ENCODE measurements at regions not wholly inside any gene's neighbourhood (a gene's known extent, or its start where the extent isn't known, plus 50 kb on each side); places are given as distances from the start of the nearest gene placed in this dataset.
A peak's percentile ranks its signal among the peaks of the same experiment; 100 is the strongest.
"Not testable (repeated sequence)": the region's sequence is repeated elsewhere in the genome, so short reads cannot be mapped to it uniquely, and the experiment has no call there.

GRCh38 chr10:59975918-59976317, 69.6 kb upstream of the CCDC6 start:
- FAIRE-seq; DNase-seq; H3K4me3 ChIP-seq; H3K27me3 ChIP-seq; H3K4me1 ChIP-seq; H3K27ac ChIP-seq; H3K9me3 ChIP-seq; H3K36me3 ChIP-seq; ATAC-seq; intact Hi-C loops (cut with DNase I): not testable (repeated sequence)
- 96 to 100% methylated on average over 1 of the region's 1 CpG for WGBS, 2 donors

GRCh38 chr10:59971915-59972314, 65.6 kb upstream of the CCDC6 start:
- Histone ChIP-seq H3K27me3 (no peaks in the 10 kb centered on the region), H3K9me3 (no peaks in the 10 kb centered on the region), H3K27ac (peak overlapping the region in 3 of 4 donors; percentile 15 to 79 (median 42)), H3K4me1 (peaks cover 0 to 4% (median 0%) of the 10 kb centered on the region in 3 donors), H3K36me3 (no peaks in the 10 kb centered on the region), H3K4me3 (no peak overlapping the region)
- peak in 3 of 6 donors; percentile 19 to 59 (median 41) for DNase-seq
- no peak for FAIRE-seq
- 0 to 8% methylated on average over 1 of the region's 1 CpG for WGBS, 2 donors
- TF ChIP-seq CTCF (IDR thresholded peaks at IDR 0.05) = no peak
- ATAC-seq = peak; percentile 81 to 97 (median 94)
- intact Hi-C loops (cut with DNase I) = no loop called here

GRCh38 chr10:59970396-59971368, 64.3 kb upstream of the CCDC6 start:
- WGBS, 2 donors = 81 to 88% methylated on average over 5 of the region's 5 CpGs
- intact Hi-C loops (cut with DNase I) = no loop called here
- FAIRE-seq = no peak
- H3K36me3 ChIP-seq = no peaks in the 10 kb centered on the region
- no peak for TF ChIP-seq CTCF (IDR thresholded peaks at IDR 0.05)
- H3K27me3 ChIP-seq = no peaks in the 10 kb centered on the region
- no peak overlapping the region for H3K4me3 ChIP-seq
- no peaks in the 10 kb centered on the region for H3K9me3 ChIP-seq
- peaks cover 0 to 4% (median 0%) of the 10 kb centered on the region in 3 donors for H3K4me1 ChIP-seq
- peak in 2 of 4 donors; percentile 17 to 23 for ATAC-seq
- H3K27ac ChIP-seq = peak overlapping the region in 2 of 4 donors; percentile 42 to 79
- no peak for DNase-seq

GRCh38 chr10:59968705-59969104, 62.3 kb upstream of the CCDC6 start:
- Histone ChIP-seq H3K36me3 (no peaks in the 10 kb centered on the region), H3K9me3 (no peaks in the 10 kb centered on the region), H3K4me3 (no peak overlapping the region), H3K27me3 (no peaks in the 10 kb centered on the region), H3K27ac (no peak overlapping the region), H3K4me1 (peaks cover 0 to 4% (median 0%) of the 10 kb centered on the region in 3 donors)
- intact Hi-C loops (cut with DNase I) = no loop called here
- WGBS, 2 donors = 53 to 57% methylated on average over 2 of the region's 2 CpGs
- FAIRE-seq = no peak
- no peak for TF ChIP-seq CTCF (IDR thresholded peaks at IDR 0.05)
- no peak for ATAC-seq
- DNase-seq = no peak

GRCh38 chr10:59967079-59967478, 60.7 kb upstream of the CCDC6 start:
- no peak for TF ChIP-seq CTCF (IDR thresholded peaks at IDR 0.05)
- intact Hi-C loops (cut with DNase I) = no loop called here
- ATAC-seq = no peak
- H3K36me3 ChIP-seq = no peaks in the 10 kb centered on the region
- WGBS, 2 donors = 79 to 100% methylated on average over 2 of the region's 2 CpGs
- H3K27ac ChIP-seq = no peak overlapping the region
- FAIRE-seq = no peak
- no peaks in the 10 kb centered on the region for H3K27me3 ChIP-seq
- H3K4me1 ChIP-seq = peaks cover 0 to 4% (median 0%) of the 10 kb centered on the region in 3 donors
- no peaks in the 10 kb centered on the region for H3K9me3 ChIP-seq
- no peak overlapping the region for H3K4me3 ChIP-seq
- no peak for DNase-seq

All from pancreas (tissue), 10 donors.